Astrocyte of the spinal cord (primary cell): ENCODE measurements at regions not wholly inside any gene's neighbourhood (a gene's known extent, or its start where the extent isn't known, plus 50 kb on each side); places are given as distances from the start of the nearest gene placed in this dataset.

Experiments used
- DNase-seq: peaks from one replicate; pipeline ENCODE4 v3.0.0; 2011; ENCODE audit warnings: low read depth, low spot score
- H3K4me3 ChIP-seq: 2 replicates; pipeline ENCODE4 v1.5.1; 2011; ENCODE audit warnings: low read depth, mild to moderate bottlenecking, low read length, moderate library complexity
- in situ Hi-C: cut with HindIII; loops from 2 replicates; pipeline ENCODE4 v1.10.0; 2017; ENCODE audit warnings: low sequenced_read_pairs
- TF ChIP-seq, protein P1 (sequence below): IDR thresholded peaks from 2 replicates; pipeline ENCODE4 v1.5.1; 2012; ENCODE audit warnings: low read depth, mild to moderate bottlenecking, low read length, inconsistent platforms

DNA sequence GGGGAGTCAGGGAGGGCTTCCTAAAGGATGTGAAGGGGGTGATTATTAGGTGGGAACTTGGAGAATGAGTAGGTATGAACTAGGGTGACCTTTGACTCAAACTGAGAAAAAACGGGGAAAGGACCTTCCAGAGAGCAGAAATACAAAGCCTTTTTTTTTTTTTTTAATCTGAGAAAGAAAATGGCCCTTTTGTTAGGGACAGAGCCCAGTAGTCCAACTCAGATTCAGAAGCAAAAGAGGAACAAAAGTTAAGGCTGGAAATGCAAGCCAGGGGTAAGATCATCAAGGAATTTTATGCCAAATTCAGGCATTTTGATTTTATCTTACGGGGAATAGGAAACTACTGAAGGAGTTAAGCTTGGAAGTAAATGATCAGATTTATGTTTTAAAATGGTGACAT is 96.0 kb upstream of the SMYD2 start:
- H3K4me3 ChIP-seq = no peak overlapping the region
- TF ChIP-seq, protein P1, sequence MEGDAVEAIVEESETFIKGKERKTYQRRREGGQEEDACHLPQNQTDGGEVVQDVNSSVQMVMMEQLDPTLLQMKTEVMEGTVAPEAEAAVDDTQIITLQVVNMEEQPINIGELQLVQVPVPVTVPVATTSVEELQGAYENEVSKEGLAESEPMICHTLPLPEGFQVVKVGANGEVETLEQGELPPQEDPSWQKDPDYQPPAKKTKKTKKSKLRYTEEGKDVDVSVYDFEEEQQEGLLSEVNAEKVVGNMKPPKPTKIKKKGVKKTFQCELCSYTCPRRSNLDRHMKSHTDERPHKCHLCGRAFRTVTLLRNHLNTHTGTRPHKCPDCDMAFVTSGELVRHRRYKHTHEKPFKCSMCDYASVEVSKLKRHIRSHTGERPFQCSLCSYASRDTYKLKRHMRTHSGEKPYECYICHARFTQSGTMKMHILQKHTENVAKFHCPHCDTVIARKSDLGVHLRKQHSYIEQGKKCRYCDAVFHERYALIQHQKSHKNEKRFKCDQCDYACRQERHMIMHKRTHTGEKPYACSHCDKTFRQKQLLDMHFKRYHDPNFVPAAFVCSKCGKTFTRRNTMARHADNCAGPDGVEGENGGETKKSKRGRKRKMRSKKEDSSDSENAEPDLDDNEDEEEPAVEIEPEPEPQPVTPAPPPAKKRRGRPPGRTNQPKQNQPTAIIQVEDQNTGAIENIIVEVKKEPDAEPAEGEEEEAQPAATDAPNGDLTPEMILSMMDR = no peak
- no peak for DNase-seq
- in situ Hi-C loops = no loop called here

DNA sequence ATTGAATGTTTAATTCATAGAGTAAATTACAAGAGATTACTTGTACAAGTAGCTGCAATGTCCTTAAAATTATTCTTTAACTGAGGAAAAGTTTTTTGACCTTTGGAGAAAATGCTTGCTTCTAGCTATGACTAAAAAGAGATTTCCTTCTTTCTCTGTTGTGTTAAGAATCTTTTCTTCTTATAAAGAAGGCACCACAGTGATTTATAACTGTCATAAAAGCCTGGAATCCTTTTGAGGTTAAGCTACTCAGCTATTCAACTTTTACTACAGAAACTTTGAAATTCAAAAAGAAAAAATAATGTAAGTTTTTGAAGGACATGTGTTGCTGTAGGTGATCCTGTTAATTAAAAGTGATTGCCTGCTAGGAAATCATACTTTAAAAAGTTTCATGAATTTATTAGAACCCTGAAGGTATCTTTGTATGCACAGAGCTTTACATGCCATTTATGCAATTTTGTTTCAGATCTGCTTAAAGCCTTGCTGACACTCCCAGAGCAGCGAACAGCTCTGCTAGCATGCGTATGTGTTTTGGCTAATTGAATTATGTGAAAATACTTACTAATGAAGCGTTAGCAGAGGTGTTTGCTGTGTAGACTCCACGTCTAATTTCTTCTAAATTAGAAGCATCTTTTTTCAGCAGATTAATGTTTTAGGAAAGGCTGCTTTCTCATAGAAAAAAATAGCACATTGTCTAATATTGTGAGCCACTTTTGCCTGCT is 94.7 kb upstream of the SMYD2 start:
- H3K4me3 ChIP-seq = no peak overlapping the region
- in situ Hi-C loops = no loop called here
- TF ChIP-seq, protein P1 = no peak
- no peak for DNase-seq

DNA sequence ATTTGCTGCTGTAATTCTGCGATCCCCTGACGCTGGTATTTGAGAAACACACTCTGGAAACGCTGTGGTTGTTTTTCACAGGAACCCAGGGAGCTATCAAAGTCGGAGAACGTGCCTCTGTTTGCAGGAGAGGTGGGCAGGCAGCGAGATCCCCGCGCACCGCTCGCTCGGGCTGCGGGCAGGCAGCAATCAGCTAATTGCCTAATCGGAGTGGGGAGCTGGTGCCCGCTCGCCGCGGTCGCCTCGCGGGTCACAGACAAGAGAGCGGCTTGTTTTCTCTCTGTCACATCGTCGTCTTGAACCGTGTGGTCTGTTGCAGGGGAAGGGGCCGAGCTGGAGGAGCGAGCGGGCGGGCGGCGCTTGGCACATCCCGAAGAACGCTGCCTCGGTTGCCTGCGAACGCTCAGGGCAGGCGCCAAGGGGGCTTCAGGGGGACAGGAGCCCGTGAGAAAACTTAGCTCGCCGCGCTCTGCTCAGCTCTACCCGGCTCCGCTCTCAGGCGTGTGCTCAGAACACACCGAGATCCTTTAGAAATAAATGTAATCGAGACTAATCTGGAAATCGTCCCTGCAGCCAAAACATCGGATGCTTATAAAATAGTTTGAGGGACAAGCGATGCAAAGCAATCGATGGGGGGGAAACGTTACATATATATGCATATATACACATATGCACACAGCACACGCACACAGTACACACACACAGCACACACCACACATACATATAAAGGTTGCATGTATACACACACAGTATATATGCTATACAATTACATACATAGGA is 93.6 kb upstream of the SMYD2 start:
- peak; percentile 2 for DNase-seq
- TF ChIP-seq, protein P1 = no peak
- in situ Hi-C loops = no loop called here
- peak overlapping the region; percentile 27 for H3K4me3 ChIP-seq

DNA sequence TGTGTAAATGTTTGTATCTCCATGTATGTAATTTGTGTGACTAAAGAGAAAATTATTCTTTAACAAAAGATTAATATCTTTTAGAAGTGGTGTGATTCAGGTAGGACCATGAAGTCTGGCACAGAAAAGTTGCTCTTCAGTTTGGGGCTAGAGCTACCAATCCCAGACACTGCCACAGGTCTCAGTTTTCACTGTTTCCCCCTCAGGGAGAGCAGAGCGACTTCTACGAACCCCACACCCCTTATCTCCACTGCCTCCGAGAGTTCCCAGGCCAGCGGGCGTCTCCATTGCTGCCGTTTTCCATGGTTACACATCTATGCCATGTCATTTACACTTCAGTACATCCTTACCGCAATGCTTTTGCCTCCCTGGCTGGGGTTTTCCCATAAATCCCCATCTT is 93.0 kb upstream of the SMYD2 start:
- TF ChIP-seq, protein P1 = no peak
- in situ Hi-C loops = no loop called here
- H3K4me3 ChIP-seq = no peak overlapping the region
- DNase-seq = no peak

DNA sequence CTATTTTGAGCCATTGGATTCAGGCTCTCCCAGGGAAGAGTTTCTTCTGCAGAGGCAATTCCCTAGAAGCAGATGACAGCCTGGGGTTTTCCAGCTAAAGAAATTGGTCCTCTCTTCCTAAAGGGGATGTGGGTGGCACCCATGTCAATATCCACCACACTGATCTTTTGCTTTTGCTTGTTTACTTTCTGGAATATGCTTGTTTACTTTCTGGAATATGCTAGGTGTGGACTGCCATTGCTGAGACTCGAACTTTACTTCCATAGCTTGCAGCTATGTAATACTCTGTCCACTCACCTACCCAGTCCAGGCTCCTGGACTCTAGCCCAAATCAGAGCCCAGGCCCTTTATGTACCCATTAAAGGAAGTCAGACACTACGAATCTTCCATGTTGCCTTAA is 92.1 kb upstream of the SMYD2 start:
- in situ Hi-C loops = no loop called here
- H3K4me3 ChIP-seq = no peak overlapping the region
- TF ChIP-seq, protein P1 = no peak
- DNase-seq = no peak

DNA sequence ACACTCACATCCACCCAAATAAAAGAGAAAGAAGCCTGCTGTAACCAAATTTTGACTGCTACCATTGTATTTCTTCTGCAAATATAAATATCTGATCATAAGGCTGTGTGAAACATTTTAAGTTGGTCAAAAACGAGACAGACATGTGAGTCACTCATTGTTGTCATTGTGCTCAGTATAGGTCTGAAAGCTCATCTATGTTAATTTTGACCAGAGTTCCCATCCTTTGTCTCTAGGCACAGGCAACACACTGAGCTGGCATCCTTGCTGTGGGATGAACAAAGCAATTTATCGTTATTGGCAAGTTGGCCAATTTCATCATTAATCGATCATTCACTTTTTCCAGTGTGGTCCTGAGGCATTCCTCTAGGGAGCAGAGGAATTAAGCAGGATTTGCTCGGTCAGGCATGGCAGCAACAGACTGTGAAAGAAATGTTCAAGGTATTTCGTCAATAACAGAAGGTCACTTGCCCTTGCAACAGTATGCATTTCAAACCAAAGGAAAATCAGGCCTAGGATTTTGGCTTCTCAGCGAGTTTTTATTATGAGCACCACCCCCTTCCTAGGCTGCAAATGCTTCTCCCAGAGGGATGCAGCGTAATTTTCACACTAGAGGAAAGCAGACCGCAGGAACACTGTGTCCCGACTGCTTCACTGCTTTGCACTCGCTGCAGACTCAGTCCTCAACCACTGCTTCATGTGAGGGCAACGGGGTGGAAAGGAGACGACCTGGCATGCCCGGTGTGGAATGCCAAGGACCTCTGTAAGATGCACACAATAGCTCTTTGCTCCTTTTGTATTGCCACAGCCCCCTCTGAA is 87.9 kb upstream of the SMYD2 start:
- TF ChIP-seq, protein P1 = no peak
- in situ Hi-C loops = no loop called here
- no peak overlapping the region for H3K4me3 ChIP-seq
- DNase-seq = no peak
